ENCODE measurements at regions not wholly inside any gene's neighbourhood (a gene's known extent, or its start where the extent isn't known, plus 50 kb on each side); places are given as distances from the start of the nearest gene placed in this dataset.

DNA sequence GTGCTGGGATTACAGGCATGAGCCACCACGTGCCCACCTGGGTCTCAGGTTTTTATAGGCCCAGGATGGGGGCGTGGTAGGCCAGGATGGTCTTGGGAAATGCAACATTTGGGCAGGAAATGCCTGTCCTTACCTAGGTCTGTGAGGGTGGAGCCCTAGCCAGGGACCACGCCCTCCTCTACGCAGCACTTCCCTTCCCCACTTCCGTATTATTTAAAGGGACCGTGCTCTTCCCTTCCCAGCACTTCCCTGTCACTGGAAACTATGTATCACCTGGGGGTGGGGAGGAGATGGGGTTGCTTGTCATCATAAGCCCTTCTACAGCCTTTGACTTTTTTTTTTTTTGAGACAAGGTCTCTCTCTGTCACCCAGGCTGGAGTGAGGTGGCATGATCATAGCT, 238.9 kb upstream of the NLRP1 start:
- no peak for TF ChIP-seq POLR2A (IDR thresholded peaks at IDR 0.05)
- TF ChIP-seq, protein P1, sequence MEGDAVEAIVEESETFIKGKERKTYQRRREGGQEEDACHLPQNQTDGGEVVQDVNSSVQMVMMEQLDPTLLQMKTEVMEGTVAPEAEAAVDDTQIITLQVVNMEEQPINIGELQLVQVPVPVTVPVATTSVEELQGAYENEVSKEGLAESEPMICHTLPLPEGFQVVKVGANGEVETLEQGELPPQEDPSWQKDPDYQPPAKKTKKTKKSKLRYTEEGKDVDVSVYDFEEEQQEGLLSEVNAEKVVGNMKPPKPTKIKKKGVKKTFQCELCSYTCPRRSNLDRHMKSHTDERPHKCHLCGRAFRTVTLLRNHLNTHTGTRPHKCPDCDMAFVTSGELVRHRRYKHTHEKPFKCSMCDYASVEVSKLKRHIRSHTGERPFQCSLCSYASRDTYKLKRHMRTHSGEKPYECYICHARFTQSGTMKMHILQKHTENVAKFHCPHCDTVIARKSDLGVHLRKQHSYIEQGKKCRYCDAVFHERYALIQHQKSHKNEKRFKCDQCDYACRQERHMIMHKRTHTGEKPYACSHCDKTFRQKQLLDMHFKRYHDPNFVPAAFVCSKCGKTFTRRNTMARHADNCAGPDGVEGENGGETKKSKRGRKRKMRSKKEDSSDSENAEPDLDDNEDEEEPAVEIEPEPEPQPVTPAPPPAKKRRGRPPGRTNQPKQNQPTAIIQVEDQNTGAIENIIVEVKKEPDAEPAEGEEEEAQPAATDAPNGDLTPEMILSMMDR (IDR thresholded peaks at IDR 0.05), result no peak

Data from Peyer's patch (tissue), 4 donors.